Neural cell (in vitro differentiated cells): ENCODE measurements at regions not wholly inside any gene's neighbourhood (a gene's known extent, or its start where the extent isn't known, plus 50 kb on each side); places are given as distances from the start of the nearest gene placed in this dataset.

Experiments
- H2AFZ ChIP-seq: fragments of 200-600, 300-800 bp; sonication (generic), shearing (Covaris generic); 2 replicates; pipeline ENCODE4 v1.6.0; 2014; ENCODE audit warnings: low read depth, mild to moderate bottlenecking, antibody characterized with exemption, low read length, moderate library complexity
- H3F3A ChIP-seq: fragments of 200-600 bp; shearing (Covaris generic); 2 replicates; pipeline ENCODE4 v1.6.1; 2016; ENCODE audit warnings: mild to moderate bottlenecking, moderate library complexity, mixed read lengths, antibody characterized with exemption, low read length; ENCODE audit not compliant: insufficient read depth, poor library complexity, severe bottlenecking
- H3K27ac ChIP-seq: fragments of 200-600, 300-800 bp; sonication (generic), shearing (Covaris generic); 2 replicates; pipeline ENCODE4 v1.5.1; 2014; ENCODE audit warnings: mild to moderate bottlenecking, low read length, moderate library complexity
- H3K27me3 ChIP-seq: fragments of 300-800, 200-600 bp; sonication (generic), shearing (Covaris generic); 2 replicates; pipeline ENCODE4 v1.6.0; 2014; ENCODE audit warnings: mild to moderate bottlenecking, low read depth, low read length, moderate library complexity; ENCODE audit not compliant: insufficient read depth
- H3K36me3 ChIP-seq: fragments of 300-800, 200-600 bp; sonication (generic), shearing (Covaris generic); 2 replicates; pipeline ENCODE4 v1.5.1; 2014; ENCODE audit warnings: mild to moderate bottlenecking, antibody characterized with exemption, low read length, moderate library complexity; ENCODE audit not compliant: insufficient read depth
- H3K4me2 ChIP-seq: fragments of 300-800, 200-600 bp; sonication (generic), shearing (Covaris generic); 2 replicates; pipeline ENCODE4 v1.6.0; 2014; ENCODE audit warnings: mild to moderate bottlenecking, low read length
- H3K4me3 ChIP-seq: fragments of 300-800, 200-600 bp; sonication (generic), shearing (Covaris generic); 2 replicates; pipeline ENCODE4 v1.5.1; 2014; ENCODE audit warnings: mild to moderate bottlenecking, low read length, moderate library complexity
- H3K79me2 ChIP-seq: fragments of 200-600 bp; shearing (Covaris generic); replicated peaks from 2 replicates; pipeline ENCODE4 v1.6.0; 2014; ENCODE audit warnings: mild to moderate bottlenecking, low read length, moderate library complexity; ENCODE audit not compliant: insufficient read depth
- H3K9ac ChIP-seq: fragments of 300-800, 200-600 bp; sonication (generic), shearing (Covaris generic); 2 replicates; pipeline ENCODE4 v1.6.1; 2016; ENCODE audit warnings: mild to moderate bottlenecking, low read length, mixed read lengths
- H3K9me2 ChIP-seq: fragments of 200-600 bp; shearing (Covaris generic); 2 replicates; pipeline ENCODE4 v1.6.1; 2016; ENCODE audit warnings: mild to moderate bottlenecking, low read length, mixed read lengths; ENCODE audit not compliant: insufficient read depth
- H3K9me3 ChIP-seq: fragments of 200-600, 300-800 bp; sonication (generic), shearing (Covaris generic); 2 replicates; pipeline ENCODE4 v1.6.1; 2016; ENCODE audit warnings: mild to moderate bottlenecking, mixed run types, low read length, moderate library complexity, mixed read lengths
- H4K20me1 ChIP-seq: fragments of 200-600 bp; shearing (Covaris generic); 2 replicates; pipeline ENCODE4 v1.6.1; 2016; ENCODE audit warnings: mild to moderate bottlenecking, mixed run types; ENCODE audit not compliant: insufficient read depth
- EP300 ChIP-seq: fragments of 450-650 bp; conservative IDR thresholded peaks from 2 replicates; pipeline ENCODE4 v1.6.1; 2014; ENCODE audit warnings: antibody characterized with exemption, mild to moderate bottlenecking, moderate library complexity; ENCODE audit not compliant: poor library complexity, severe bottlenecking
- EZH2 ChIP-seq: fragments of 200-600, 300-800 bp; shearing (Covaris generic), sonication (generic); IDR thresholded peaks from 2 replicates; pipeline ENCODE4 v1.6.1; 2014; ENCODE audit warnings: antibody characterized with exemption, low read length, borderline replicate concordance, mild to moderate bottlenecking; ENCODE audit not compliant: insufficient read depth, poor library complexity, severe bottlenecking
- MXI1 ChIP-seq: fragments of 450-650 bp; conservative IDR thresholded peaks from 2 replicates; pipeline ENCODE4 v1.6.1; 2014; ENCODE audit warnings: antibody characterized with exemption, mild to moderate bottlenecking; ENCODE audit not compliant: poor library complexity, severe bottlenecking
- POLR2AphosphoS5 ChIP-seq: IDR thresholded peaks from 2 replicates; pipeline ENCODE4 v1.6.1; 2012
- RAD21 ChIP-seq: fragments of 450-650 bp; conservative IDR thresholded peaks from 2 replicates; pipeline ENCODE4 v1.6.1; 2014; ENCODE audit warnings: antibody characterized with exemption, mild to moderate bottlenecking, moderate library complexity
- SMC3 ChIP-seq: fragments of 450-650 bp; conservative IDR thresholded peaks from 2 replicates; pipeline ENCODE4 v1.6.1; 2014; ENCODE audit warnings: antibody characterized with exemption, mild to moderate bottlenecking, moderate library complexity; ENCODE audit not compliant: poor library complexity
- TAF1 ChIP-seq: IDR thresholded peaks from 2 replicates; pipeline ENCODE4 v1.6.1; 2012; ENCODE audit warnings: low read depth
- TF ChIP-seq, protein P1 (sequence below): IDR thresholded peaks from 2 replicates; pipeline ENCODE4 v1.6.1; 2012; ENCODE audit warnings: borderline replicate concordance
- TF ChIP-seq, protein P2 (sequence below): fragments of 450-650 bp; IDR thresholded peaks from 2 replicates; pipeline ENCODE4 v1.5.1; 2014; ENCODE audit warnings: antibody characterized with exemption, mild to moderate bottlenecking, moderate library complexity; ENCODE audit not compliant: poor library complexity, severe bottlenecking

DNA sequence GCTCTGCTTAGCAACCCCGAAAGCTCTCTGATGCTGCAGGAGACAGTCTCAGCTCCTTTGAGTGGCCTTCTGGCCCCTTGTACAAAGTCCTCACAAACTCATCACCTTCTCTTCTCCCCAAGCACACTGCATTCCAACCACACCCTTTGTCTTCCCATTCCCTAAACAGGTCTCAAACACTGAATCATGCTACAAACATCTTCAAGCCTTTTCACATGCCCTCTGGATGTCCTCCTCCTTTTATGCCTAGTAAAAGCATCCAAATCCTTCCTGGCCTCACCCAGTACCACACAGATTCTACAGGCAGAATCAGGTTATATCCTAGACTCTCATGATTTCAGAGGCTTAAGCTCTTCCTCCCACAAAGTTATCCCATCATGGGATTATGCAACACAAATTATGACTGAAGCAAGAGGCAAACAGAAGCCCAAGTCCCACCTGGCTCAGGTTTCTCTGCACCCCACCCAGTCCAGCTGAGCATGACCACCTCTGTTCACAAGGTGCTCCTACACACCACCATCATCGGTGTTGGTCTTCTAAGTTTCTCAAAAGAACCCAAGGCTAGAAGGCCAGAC lies 61.4 kb upstream of the PCED1B start:
- Histone ChIP-seq H3K79me2 (no peaks in the 10 kb centered on the region), H3F3A (no peaks in the 10 kb centered on the region), H3K9ac (no peak overlapping the region), H3K9me2 (no peaks in the 10 kb centered on the region), H3K27ac (no peak overlapping the region), H3K9me3 (no peaks in the 10 kb centered on the region), H3K36me3 (no peaks in the 10 kb centered on the region), H4K20me1 (no peaks in the 10 kb centered on the region), H3K4me3 (no peak overlapping the region), H3K27me3 (no peaks in the 10 kb centered on the region), H3K4me2 (no peak overlapping the region), H2AFZ (no peak overlapping the region)
- TF ChIP-seq MXI1 (no peak), RAD21 (no peak), POLR2AphosphoS5 (no peak), EP300 (no peak), EZH2 (no peak), SMC3 (no peak)
- TF ChIP-seq, protein P1, sequence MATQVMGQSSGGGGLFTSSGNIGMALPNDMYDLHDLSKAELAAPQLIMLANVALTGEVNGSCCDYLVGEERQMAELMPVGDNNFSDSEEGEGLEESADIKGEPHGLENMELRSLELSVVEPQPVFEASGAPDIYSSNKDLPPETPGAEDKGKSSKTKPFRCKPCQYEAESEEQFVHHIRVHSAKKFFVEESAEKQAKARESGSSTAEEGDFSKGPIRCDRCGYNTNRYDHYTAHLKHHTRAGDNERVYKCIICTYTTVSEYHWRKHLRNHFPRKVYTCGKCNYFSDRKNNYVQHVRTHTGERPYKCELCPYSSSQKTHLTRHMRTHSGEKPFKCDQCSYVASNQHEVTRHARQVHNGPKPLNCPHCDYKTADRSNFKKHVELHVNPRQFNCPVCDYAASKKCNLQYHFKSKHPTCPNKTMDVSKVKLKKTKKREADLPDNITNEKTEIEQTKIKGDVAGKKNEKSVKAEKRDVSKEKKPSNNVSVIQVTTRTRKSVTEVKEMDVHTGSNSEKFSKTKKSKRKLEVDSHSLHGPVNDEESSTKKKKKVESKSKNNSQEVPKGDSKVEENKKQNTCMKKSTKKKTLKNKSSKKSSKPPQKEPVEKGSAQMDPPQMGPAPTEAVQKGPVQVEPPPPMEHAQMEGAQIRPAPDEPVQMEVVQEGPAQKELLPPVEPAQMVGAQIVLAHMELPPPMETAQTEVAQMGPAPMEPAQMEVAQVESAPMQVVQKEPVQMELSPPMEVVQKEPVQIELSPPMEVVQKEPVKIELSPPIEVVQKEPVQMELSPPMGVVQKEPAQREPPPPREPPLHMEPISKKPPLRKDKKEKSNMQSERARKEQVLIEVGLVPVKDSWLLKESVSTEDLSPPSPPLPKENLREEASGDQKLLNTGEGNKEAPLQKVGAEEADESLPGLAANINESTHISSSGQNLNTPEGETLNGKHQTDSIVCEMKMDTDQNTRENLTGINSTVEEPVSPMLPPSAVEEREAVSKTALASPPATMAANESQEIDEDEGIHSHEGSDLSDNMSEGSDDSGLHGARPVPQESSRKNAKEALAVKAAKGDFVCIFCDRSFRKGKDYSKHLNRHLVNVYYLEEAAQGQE, result no peak
- TF ChIP-seq, protein P2, sequence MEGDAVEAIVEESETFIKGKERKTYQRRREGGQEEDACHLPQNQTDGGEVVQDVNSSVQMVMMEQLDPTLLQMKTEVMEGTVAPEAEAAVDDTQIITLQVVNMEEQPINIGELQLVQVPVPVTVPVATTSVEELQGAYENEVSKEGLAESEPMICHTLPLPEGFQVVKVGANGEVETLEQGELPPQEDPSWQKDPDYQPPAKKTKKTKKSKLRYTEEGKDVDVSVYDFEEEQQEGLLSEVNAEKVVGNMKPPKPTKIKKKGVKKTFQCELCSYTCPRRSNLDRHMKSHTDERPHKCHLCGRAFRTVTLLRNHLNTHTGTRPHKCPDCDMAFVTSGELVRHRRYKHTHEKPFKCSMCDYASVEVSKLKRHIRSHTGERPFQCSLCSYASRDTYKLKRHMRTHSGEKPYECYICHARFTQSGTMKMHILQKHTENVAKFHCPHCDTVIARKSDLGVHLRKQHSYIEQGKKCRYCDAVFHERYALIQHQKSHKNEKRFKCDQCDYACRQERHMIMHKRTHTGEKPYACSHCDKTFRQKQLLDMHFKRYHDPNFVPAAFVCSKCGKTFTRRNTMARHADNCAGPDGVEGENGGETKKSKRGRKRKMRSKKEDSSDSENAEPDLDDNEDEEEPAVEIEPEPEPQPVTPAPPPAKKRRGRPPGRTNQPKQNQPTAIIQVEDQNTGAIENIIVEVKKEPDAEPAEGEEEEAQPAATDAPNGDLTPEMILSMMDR, result no peak

DNA sequence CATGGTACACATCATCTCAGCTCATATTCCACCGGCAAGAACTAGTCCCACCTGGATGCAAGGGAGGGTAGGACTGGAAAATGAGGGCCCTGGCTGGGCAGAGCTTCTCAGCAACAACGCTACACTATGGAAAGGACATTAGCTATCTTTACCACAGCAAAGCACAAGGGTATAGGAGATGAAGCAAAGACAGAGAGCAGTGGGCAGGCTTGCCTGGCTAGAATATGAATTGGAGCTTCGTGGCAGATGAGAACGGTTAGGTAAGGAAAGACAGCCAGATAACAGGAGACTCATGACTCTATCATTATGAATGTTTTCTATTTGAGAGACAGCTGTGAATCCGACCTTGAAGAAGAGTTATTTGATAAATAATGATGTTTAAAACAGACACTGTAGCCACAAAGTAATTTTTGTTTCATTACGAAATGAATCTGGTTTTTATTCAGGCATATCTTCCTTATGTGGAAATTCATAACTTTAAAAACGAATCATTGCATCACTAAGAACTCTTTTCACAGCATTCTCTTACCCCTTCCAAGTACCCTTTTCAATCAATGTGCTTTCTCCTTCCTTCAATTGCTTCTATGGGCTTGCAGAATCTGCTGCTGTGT lies 59.1 kb upstream of the PCED1B start:
- Histone ChIP-seq H4K20me1 (no peaks in the 10 kb centered on the region), H3K36me3 (no peaks in the 10 kb centered on the region), H3F3A (no peaks in the 10 kb centered on the region), H3K79me2 (no peaks in the 10 kb centered on the region), H2AFZ (no peak overlapping the region), H3K9ac (no peak overlapping the region), H3K4me2 (no peak overlapping the region), H3K9me3 (no peaks in the 10 kb centered on the region), H3K9me2 (no peaks in the 10 kb centered on the region), H3K27ac (no peak overlapping the region), H3K4me3 (no peak overlapping the region), H3K27me3 (no peaks in the 10 kb centered on the region)
- no peak for TF ChIP-seq EZH2
- TF ChIP-seq MXI1, result no peak
- TF ChIP-seq TAF1, result no peak
- TF ChIP-seq RAD21, result no peak
- no peak for TF ChIP-seq POLR2AphosphoS5
- TF ChIP-seq, protein P2, result no peak
- TF ChIP-seq EP300, result no peak
- TF ChIP-seq, protein P1, result no peak
- TF ChIP-seq SMC3, result no peak
